GM12801 (cell line): ENCODE measurements at regions not wholly inside any gene's neighbourhood (a gene's known extent, or its start where the extent isn't known, plus 50 kb on each side); places are given as distances from the start of the nearest gene placed in this dataset.

ENCODE experiments used
- TF ChIP-seq, protein P1 (sequence below): IDR thresholded peaks from one replicate; pipeline ENCODE4 v1.5.1; 2011; ENCODE audit warnings: control low read depth; ENCODE audit not compliant: insufficient read length; ENCODE audit errors: extremely low read depth

DNA sequence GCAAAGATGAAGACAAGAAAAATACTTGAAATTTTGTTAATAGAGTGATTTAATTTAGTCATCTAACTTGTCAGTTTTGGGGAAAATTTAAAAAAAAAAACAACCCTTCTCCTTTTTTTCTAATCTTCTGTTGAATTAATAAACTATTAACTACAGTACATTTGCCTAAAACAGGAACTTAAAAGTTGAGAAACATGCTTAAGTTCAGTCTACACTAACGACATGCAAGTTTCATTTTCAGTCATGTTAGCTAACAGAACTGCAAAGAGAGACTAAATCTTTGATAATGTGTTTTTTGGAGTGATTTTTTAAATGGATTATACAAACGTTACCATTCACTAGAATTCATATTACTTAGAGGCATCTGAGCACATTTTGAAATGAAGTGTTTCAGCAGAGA lies 71.9 kb upstream of the MBNL1 start:
- TF ChIP-seq, protein P1, sequence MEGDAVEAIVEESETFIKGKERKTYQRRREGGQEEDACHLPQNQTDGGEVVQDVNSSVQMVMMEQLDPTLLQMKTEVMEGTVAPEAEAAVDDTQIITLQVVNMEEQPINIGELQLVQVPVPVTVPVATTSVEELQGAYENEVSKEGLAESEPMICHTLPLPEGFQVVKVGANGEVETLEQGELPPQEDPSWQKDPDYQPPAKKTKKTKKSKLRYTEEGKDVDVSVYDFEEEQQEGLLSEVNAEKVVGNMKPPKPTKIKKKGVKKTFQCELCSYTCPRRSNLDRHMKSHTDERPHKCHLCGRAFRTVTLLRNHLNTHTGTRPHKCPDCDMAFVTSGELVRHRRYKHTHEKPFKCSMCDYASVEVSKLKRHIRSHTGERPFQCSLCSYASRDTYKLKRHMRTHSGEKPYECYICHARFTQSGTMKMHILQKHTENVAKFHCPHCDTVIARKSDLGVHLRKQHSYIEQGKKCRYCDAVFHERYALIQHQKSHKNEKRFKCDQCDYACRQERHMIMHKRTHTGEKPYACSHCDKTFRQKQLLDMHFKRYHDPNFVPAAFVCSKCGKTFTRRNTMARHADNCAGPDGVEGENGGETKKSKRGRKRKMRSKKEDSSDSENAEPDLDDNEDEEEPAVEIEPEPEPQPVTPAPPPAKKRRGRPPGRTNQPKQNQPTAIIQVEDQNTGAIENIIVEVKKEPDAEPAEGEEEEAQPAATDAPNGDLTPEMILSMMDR, result no peak

DNA sequence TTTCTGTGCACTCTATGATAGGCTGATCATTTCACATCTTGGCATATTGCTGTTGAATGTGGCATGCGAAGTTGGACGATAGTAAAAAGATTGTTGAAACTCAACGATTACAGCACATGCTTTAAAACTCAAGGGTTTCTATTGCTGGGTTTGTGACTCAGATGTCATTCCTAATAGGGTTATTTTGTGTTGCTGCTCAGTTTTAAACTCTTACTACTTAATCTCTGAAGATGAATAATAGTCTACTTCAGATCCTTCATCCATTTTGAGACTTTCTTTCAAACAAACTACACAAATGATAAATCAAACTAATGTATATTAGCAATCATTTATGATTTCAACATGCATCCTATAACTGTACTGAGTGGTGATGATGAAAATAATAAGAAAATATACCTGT lies 71.3 kb upstream of the MBNL1 start:
- TF ChIP-seq, protein P1, result no peak

DNA sequence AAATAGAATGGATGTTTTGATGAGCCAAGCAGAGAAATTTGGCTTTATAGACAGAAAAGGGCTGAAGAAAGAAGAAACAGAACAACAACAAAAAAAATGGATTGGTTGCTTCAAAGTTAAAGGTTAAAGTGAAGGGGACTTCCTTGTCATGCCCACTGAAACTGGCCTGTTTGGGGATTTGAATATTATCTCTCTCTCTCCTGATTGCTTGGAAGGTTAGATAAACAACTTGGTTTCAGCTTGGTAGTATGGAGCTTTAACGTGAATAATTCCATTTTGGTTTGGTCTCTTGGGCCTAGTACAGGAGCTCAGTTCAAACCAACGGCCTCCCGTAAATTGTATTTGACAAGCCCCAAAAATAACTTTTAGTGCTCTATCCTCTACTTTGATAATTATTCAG lies 70.8 kb upstream of the MBNL1 start:
- TF ChIP-seq, protein P1, result no peak

DNA sequence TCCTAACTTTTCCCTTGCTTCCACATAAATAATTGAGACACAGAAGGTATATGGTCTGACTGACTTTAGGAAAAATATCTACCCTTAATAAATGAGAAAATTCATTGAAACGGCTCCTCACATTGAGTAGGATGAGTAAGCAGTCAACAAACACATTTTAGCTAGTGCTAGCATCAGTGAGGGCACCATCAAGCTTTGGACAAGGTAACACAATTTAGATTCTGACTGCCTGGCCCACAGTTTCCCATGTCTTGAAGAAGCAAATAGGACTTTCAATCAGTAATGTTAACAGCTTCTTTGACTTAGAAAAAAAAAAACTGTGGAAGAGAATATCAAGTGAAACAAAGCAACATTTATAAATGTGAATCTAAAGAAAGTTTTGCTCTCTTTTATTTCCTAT lies 70.1 kb upstream of the MBNL1 start:
- TF ChIP-seq, protein P1, result no peak

DNA sequence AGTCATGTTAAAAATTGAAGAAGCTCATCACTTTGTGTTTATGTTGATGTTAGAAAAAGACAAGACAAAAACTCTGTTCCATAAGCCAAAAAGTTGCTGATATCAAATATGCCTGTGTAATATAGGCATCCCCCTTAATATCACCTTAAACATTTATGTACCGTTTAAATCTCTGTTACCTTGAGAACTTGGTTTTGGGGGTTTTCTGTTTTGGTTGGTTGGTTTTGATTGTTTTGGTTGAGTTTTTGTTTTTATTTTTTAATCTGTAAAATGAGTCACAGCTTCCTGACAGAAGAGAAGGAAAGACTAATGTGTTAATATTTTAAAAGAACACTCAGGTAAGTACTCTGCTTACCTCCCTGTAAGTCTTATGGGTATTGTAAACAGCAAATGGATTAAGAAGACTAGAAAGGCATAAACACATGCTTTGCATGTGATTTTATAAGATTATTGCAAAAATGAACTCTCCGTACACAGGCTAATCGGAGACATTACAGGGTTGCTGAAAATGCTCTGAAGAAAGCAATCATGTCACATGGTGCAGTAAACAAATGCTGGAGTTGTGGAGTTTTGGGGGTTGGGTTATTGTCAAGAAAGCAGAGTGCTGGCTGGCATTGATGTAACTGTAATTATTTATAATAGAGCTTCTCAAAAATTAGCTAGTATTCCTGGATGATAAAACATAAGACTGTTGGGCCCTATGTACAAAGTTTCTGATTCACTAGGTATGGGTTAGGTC lies 69.5 kb upstream of the MBNL1 start:
- TF ChIP-seq, protein P1, result no peak

DNA sequence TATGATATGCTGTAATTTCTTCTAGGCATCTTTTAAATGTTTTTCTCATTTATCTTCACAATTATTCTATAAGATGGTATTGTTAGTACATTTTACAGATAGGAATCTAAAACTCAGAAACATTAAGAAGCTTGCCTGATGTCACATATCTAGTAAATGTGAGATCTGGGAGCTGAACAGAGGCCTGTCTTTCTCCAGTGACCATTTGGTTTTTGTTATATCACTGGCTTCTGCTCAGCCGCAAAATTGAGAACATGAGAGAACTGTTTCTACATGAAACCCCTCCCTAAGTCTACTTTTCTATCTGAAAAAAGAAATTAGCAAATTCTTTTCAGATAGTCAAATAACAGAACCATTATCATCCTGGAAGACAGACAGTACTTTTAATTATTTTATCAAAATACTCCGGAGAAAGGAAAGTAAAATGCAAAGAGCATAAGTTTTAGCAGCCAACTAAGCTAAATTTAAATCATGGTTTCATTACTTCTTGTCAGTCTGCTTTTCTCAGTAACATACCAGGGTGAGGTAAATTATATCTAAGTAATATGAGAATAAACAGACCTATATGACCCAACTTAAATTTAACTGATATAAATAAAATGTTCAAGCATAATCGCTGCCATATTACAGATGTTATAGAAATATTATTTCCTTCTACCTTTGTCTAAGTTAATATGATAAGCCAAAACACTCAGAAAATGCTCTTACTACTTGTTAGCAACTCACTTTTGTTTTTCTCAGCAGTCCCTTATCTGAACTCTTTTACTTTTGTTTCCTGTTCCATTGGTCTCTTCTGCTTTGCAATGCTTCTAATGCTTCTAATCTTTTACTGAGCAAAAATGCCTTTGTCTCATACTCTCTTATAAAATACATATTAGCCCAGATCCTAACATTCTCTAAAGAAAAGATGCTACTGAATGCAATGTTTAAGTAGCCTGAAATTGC lies 68.0 kb upstream of the MBNL1 start:
- TF ChIP-seq, protein P1, result no peak

DNA sequence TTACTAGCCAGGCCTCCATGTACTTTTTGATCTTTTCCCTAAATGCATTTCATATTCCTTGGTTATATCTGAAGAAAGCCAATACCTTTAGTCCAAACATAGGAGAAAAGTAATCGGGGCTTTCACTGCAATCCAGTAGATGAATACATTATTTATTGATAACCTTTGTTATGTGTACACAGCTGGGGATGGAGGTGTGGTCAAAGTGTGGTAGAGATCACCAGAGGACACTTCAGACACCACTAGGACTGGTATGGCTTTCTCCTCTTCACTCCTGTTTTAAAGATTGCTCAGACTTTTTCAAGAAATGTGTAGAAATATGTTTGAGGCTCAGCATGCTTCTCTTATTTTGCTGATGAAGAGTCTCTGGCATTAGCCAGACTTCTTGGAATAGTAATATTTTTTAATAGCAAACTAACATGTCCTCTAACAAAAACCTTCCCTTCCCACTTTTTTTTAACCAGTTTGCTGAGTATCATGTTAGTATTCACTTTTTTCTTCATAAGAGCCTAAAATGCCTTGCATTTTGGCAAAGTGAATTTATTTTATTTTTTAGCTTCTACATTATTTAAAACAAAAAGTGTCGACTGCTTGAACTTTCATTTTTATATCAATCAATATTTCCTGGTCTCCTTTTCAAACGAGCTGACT lies 65.6 kb upstream of the MBNL1 start:
- TF ChIP-seq, protein P1, result no peak
